SU-DHL-6 (cell line): ENCODE measurements at regions not wholly inside any gene's neighbourhood (a gene's known extent, or its start where the extent isn't known, plus 50 kb on each side); places are given as distances from the start of the nearest gene placed in this dataset.

Source experiments
- EZH2phosphoT487 ChIP-seq: fragments of 200-600 bp; sonication (generic), shearing (Covaris generic); conservative IDR thresholded peaks from 2 replicates; pipeline ENCODE4 v1.6.1; 2018; ENCODE audit warnings: mild to moderate bottlenecking, antibody characterized with exemption, low read length, moderate library complexity, mixed read lengths
- TF ChIP-seq, protein P1 (sequence below): fragments of 200-600 bp; sonication (generic); IDR thresholded peaks from one replicate; pipeline ENCODE4 v1.5.1; 2017; ENCODE audit warnings: antibody characterized with exemption, mild to moderate bottlenecking, low read length, moderate library complexity; ENCODE audit not compliant: insufficient read depth, poor library complexity, severe bottlenecking

DNA sequence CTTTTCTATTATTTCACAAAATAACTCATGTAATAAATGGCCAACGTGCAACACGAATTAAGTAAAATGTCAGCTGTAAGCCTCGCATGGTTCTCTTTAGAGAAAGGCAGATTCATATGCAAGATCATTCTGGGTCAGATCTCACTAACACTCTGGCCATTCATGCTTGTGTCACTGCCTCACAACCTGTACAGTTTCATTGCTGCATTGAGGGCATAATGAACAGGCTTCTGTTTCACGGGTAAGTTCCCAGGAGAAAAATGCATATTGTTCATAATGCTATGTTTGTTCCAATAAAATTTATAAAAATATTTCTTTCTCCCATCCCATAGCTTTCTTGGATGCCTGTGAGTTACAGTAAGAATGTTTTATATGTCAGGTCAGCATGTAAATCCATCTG, 734.0 kb upstream of the ANKRD30A start:
- TF ChIP-seq, protein P1, sequence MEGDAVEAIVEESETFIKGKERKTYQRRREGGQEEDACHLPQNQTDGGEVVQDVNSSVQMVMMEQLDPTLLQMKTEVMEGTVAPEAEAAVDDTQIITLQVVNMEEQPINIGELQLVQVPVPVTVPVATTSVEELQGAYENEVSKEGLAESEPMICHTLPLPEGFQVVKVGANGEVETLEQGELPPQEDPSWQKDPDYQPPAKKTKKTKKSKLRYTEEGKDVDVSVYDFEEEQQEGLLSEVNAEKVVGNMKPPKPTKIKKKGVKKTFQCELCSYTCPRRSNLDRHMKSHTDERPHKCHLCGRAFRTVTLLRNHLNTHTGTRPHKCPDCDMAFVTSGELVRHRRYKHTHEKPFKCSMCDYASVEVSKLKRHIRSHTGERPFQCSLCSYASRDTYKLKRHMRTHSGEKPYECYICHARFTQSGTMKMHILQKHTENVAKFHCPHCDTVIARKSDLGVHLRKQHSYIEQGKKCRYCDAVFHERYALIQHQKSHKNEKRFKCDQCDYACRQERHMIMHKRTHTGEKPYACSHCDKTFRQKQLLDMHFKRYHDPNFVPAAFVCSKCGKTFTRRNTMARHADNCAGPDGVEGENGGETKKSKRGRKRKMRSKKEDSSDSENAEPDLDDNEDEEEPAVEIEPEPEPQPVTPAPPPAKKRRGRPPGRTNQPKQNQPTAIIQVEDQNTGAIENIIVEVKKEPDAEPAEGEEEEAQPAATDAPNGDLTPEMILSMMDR = no peak
- no peak for TF ChIP-seq EZH2phosphoT487
